DMS53 treated with DMSO at 0.1 percent for 48 hours (cell line): ENCODE measurements at regions not wholly inside any gene's neighbourhood (a gene's known extent, or its start where the extent isn't known, plus 50 kb on each side); places are given as distances from the start of the nearest gene placed in this dataset.
"Not testable (repeated sequence)": the region's sequence is repeated elsewhere in the genome, so short reads cannot be mapped to it uniquely, and the experiment has no call there.

ENCODE experiments used
- DNase-seq: peaks from one replicate; lab custom pipeline; 2025; ENCODE audit not compliant: unreplicated experiment; lab: John Stamatoyannopoulos, UW

- DNase-seq, result peak; percentile 37
Observed at GRCh38 chr3:30319713-30320112, 286.7 kb upstream of the TGFBR2 start.

- DNase-seq, result no peak
Observed at GRCh38 chr3:30320392-30320791, 286.0 kb upstream of the TGFBR2 start.

GRCh38 chr3:30321065-30321464 is 285.3 kb upstream of the TGFBR2 start:
- DNase-seq, result no peak

- not testable (repeated sequence) for DNase-seq
Observed at GRCh38 chr3:30323649-30324048, 282.8 kb upstream of the TGFBR2 start.

- no peak for DNase-seq
Observed at GRCh38 chr3:30324587-30324986, 281.8 kb upstream of the TGFBR2 start.

GRCh38 chr3:30327976-30328375 is 278.4 kb upstream of the TGFBR2 start:
- not testable (repeated sequence) for DNase-seq

- not testable (repeated sequence) for DNase-seq
Observed at GRCh38 chr3:30328935-30329334, 277.5 kb upstream of the TGFBR2 start.

GRCh38 chr3:30331519-30331918 is 274.9 kb upstream of the TGFBR2 start:
- DNase-seq, result no peak

GRCh38 chr3:30332196-30333021 is 274.0 kb upstream of the TGFBR2 start:
- DNase-seq, result no peak

GRCh38 chr3:30333143-30333542 is 273.3 kb upstream of the TGFBR2 start:
- DNase-seq, result no peak

GRCh38 chr3:30333903-30334302 is 272.5 kb upstream of the TGFBR2 start:
- no peak for DNase-seq

- DNase-seq, result no peak
Observed at GRCh38 chr3:30340500-30340899, 265.9 kb upstream of the TGFBR2 start.

- DNase-seq, result no peak
Observed at GRCh38 chr3:30341079-30341478, 265.3 kb upstream of the TGFBR2 start.

- no peak for DNase-seq
Observed at GRCh38 chr3:30341851-30342250, 264.6 kb upstream of the TGFBR2 start.

GRCh38 chr3:30342318-30343060 is 263.9 kb upstream of the TGFBR2 start:
- peak; percentile 26 for DNase-seq

- no peak for DNase-seq
Observed at GRCh38 chr3:30343067-30343831, 263.2 kb upstream of the TGFBR2 start.

GRCh38 chr3:30343861-30344260 is 262.5 kb upstream of the TGFBR2 start:
- no peak for DNase-seq

- peak; percentile 53 for DNase-seq
Observed at GRCh38 chr3:30344288-30344687, 262.1 kb upstream of the TGFBR2 start.

- no peak for DNase-seq
Observed at GRCh38 chr3:30346933-30347320, 259.5 kb upstream of the TGFBR2 start.

GRCh38 chr3:30347679-30348216 is 258.7 kb upstream of the TGFBR2 start:
- DNase-seq, result no peak

GRCh38 chr3:30349507-30349906 is 256.9 kb upstream of the TGFBR2 start:
- no peak for DNase-seq
